Panc1 (cell line): ENCODE measurements at regions not wholly inside any gene's neighbourhood (a gene's known extent, or its start where the extent isn't known, plus 50 kb on each side); places are given as distances from the start of the nearest gene placed in this dataset.

Source experiments
- ATAC-seq: fragments of 200-7000 bp; cut with Tn5 transposase; 2 replicates; pipeline ENCODE4 v1.9.1; 2020; ENCODE audit warnings: mild to moderate bottlenecking, moderate library complexity
- BruUV-seq: library from RNA; stranded (reverse); fragments of 400-500 nt; replicated peaks from 2 replicates; lab custom pipeline; 2021; lab: Mats Ljungman, UMichigan
- CTCF ChIA-PET: fragments of 300-600 bp; sonication (Branson Sonifier 250); formaldehyde crosslinking; loops from one replicate; lab custom pipeline; 2022; ENCODE audit warnings: antibody characterized with exemption; lab: Charles Lee
- POLR2A ChIA-PET: fragments of 300-600 bp; sonication (Branson Sonifier 250); formaldehyde crosslinking; loops from one replicate; lab custom pipeline; 2022; ENCODE audit warnings: antibody characterized with exemption; lab: Charles Lee
- DNase-seq: peaks from one replicate; pipeline ENCODE4 v3.0.0-alpha.2; 2010; ENCODE audit warnings: low read depth, low spot score
- H3K27ac ChIP-seq: 2 replicates; pipeline ENCODE4 v1.5.1; 2011; ENCODE audit warnings: mild to moderate bottlenecking, low read length, inconsistent platforms
- H3K27me3 ChIP-seq: fragments of 200-500 bp; sonication (Bioruptor generic); 2 replicates; pipeline ENCODE4 v1.6.0; 2014; ENCODE audit warnings: low read length, inconsistent platforms; ENCODE audit not compliant: control insufficient read depth, insufficient read depth
- H3K36me3 ChIP-seq: fragments of 200-500 bp; sonication (Bioruptor generic); 2 replicates; pipeline ENCODE4 v1.5.1; 2014; ENCODE audit warnings: inconsistent platforms, mild to moderate bottlenecking, low read length, moderate library complexity; ENCODE audit not compliant: control insufficient read depth, insufficient read depth
- H3K4me1 ChIP-seq: 2 replicates; pipeline ENCODE4 v1.5.1; 2011; ENCODE audit warnings: inconsistent platforms, mild to moderate bottlenecking, low read length, moderate library complexity; ENCODE audit not compliant: control insufficient read depth, insufficient read depth
- H3K4me3 ChIP-seq, 2 experiments: 2 replicates each; pipeline ENCODE4 v1.5.1; 2011 to 2012; ENCODE audit warnings: low read depth in 2 of 2, low read length in 2 of 2, mild to moderate bottlenecking in 2 of 2, inconsistent platforms in 1 of 2, moderate library complexity in 1 of 2
- H3K9me3 ChIP-seq: fragments of 200-500 bp; sonication (Bioruptor generic); 2 replicates; pipeline ENCODE4 v1.5.1; 2014; ENCODE audit warnings: low read depth, mild to moderate bottlenecking, inconsistent platforms, low read length, moderate library complexity; ENCODE audit not compliant: control insufficient read depth, insufficient read depth
- CTCF ChIP-seq: fragments of 450-650 bp; IDR thresholded peaks from 2 replicates; pipeline ENCODE4 v1.5.1; 2017; ENCODE audit warnings: mild to moderate bottlenecking
- POLR2AphosphoS5 ChIP-seq: IDR thresholded peaks from 2 replicates; pipeline ENCODE4 v1.6.1; 2012; ENCODE audit warnings: mild to moderate bottlenecking, low read depth, low read length, moderate library complexity
- REST ChIP-seq, 2 experiments: IDR thresholded peaks; 2 replicates each; pipeline ENCODE4 v1.6.1; 2011 to 2012; ENCODE audit warnings: low read depth in 2 of 2, control low read depth in 1 of 2, low read length in 1 of 2, mild to moderate bottlenecking in 1 of 2, moderate library complexity in 1 of 2; ENCODE audit not compliant: insufficient read depth in 1 of 2
- SIN3A ChIP-seq: IDR thresholded peaks from 2 replicates; pipeline ENCODE4 v1.6.1; 2012; ENCODE audit warnings: low read depth, mild to moderate bottlenecking, low read length, moderate library complexity, borderline replicate concordance; ENCODE audit not compliant: insufficient read depth
- TCF7L2 ChIP-seq: IDR thresholded peaks from 2 replicates; pipeline ENCODE4 v1.6.1; 2011; ENCODE audit warnings: mild to moderate bottlenecking, low read depth, low read length, inconsistent platforms
- in situ Hi-C: cut with HindIII; loops from 2 replicates; pipeline ENCODE4 v1.10.0; 2016; ENCODE audit warnings: low sequenced_read_pairs, low pct_unique_long_range_greater_than_20kb
- intact Hi-C: fragments of 100-400 bp; cut with micrococcal nuclease; formaldehyde crosslinking; loops from one replicate; pipeline ENCODE4 v1.10.0; 2022; ENCODE audit not compliant: unreplicated experiment

- no TSS peak for BruUV-seq
- no peaks in the 10 kb centered on the region for H3K9me3 ChIP-seq
- ChIA-PET CTCF (interaction anchor here (0.6 kb wide), 1 partner anchor 1334 kb away, joined by 6 read pairs; no protein-coding TSS in a partner anchor), POLR2A (interaction anchor here (0.8 kb wide), 1 partner anchor 501 kb away, joined by 7 read pairs; no protein-coding TSS in a partner anchor)
- in situ Hi-C loops (no loop called here), intact Hi-C loops (no loop called here)
- H3K27me3 ChIP-seq, result no peaks in the 10 kb centered on the region; the same call in 1 of the 2 replicates
- TF ChIP-seq REST (IDR thresholded peaks at IDR 0.05; ENCODE audit: insufficient read depth in 1 of 2, low read depth in 2 of 2, low read length in 1 of 2) (no peak), CTCF (no peak), SIN3A (no peak), TCF7L2 (no peak), POLR2AphosphoS5 (no peak)
- no peak overlapping the region for H3K27ac ChIP-seq
- H3K36me3 ChIP-seq, result no peaks in the 10 kb centered on the region
- no peaks in the 10 kb centered on the region for H3K4me1 ChIP-seq
- no peak for ATAC-seq
- no peak overlapping the region for H3K4me3 ChIP-seq
- no peak for DNase-seq
Observed at GRCh38 chr14:65922142-65922541, 509.6 kb downstream of the FUT8 start.

GRCh38 chr14:65926504-65926903, 514.0 kb downstream of the FUT8 start:
- DNase-seq, result no peak
- no peak for ATAC-seq
- no peaks in the 10 kb centered on the region; the same call in none of the 2 replicates for H3K27me3 ChIP-seq
- TF ChIP-seq TCF7L2 (no peak), REST (IDR thresholded peaks at IDR 0.05; ENCODE audit: insufficient read depth in 1 of 2, low read depth in 2 of 2, low read length in 1 of 2) (no peak), SIN3A (no peak), CTCF (no peak), POLR2AphosphoS5 (no peak)
- ChIA-PET CTCF (no interaction called here), POLR2A (no interaction called here)
- in situ Hi-C loops (no loop called here), intact Hi-C loops (no loop called here)
- no peaks in the 10 kb centered on the region for H3K9me3 ChIP-seq
- no TSS peak for BruUV-seq
- H3K4me1 ChIP-seq, result no peaks in the 10 kb centered on the region
- H3K27ac ChIP-seq, result no peak overlapping the region
- no peak overlapping the region for H3K4me3 ChIP-seq
- no peaks in the 10 kb centered on the region for H3K36me3 ChIP-seq
